IMR-90 (cell line): ENCODE measurements at regions not wholly inside any gene's neighbourhood (a gene's known extent, or its start where the extent isn't known, plus 50 kb on each side); places are given as distances from the start of the nearest gene placed in this dataset.

Experiments
- ATAC-seq: fragments of 200-7000 bp; cut with Tn5 transposase; 2 replicates; pipeline ENCODE4 v1.9.1; 2020; ENCODE audit warnings: low read depth, mild to moderate bottlenecking, moderate library complexity
- BruUV-seq: library from RNA; stranded (reverse); fragments of 400-500 nt; replicated peaks from 2 replicates; lab custom pipeline; 2021; lab: Mats Ljungman, UMichigan
- CTCF ChIA-PET: fragments of 300-600 bp; formaldehyde crosslinking; extraction: SDS; loops from one replicate; lab custom pipeline; 2021; ENCODE audit warnings: antibody characterized with exemption; lab: Yijun Ruan, JAX
- POLR2A ChIA-PET: fragments of 300-600 bp; sonication (Branson Sonifier 250); formaldehyde crosslinking; loops from one replicate; lab custom pipeline; 2022; ENCODE audit warnings: antibody characterized with exemption; ENCODE audit not compliant: unreplicated experiment; lab: Charles Lee
- DNase-seq: peaks from one replicate; pipeline ENCODE4 v3.0.0; 2013
- H2AFZ ChIP-seq: replicated peaks from 2 replicates; pipeline ENCODE3; 2013; ENCODE audit warnings: low read length, mild to moderate bottlenecking; ENCODE audit not compliant: poor library complexity
- H2AK5ac ChIP-seq: 2 replicates; pipeline ENCODE4 v1.6.1; 2013; ENCODE audit warnings: low read depth, low read length, inconsistent platforms
- H2AK9ac ChIP-seq: replicated peaks from 2 replicates; pipeline ENCODE3; 2013; ENCODE audit warnings: mild to moderate bottlenecking, low read depth, low read length, moderate library complexity; ENCODE audit not compliant: poor library complexity
- H2BK120ac ChIP-seq: 2 replicates; pipeline ENCODE4 v1.6.1; 2013; ENCODE audit warnings: low read depth, low read length, inconsistent platforms
- H2BK15ac ChIP-seq: 3 replicates; pipeline ENCODE4 v1.6.1; 2013; ENCODE audit warnings: low read depth, low read length, inconsistent platforms
- H2BK20ac ChIP-seq: 2 replicates; pipeline ENCODE4 v1.6.1; 2013; ENCODE audit warnings: low read depth, mild to moderate bottlenecking, inconsistent platforms, low read length, moderate library complexity
- H2BK5ac ChIP-seq: 2 replicates; pipeline ENCODE4 v1.6.1; 2013; ENCODE audit warnings: mild to moderate bottlenecking, low read depth, low read length, inconsistent platforms; ENCODE audit not compliant: poor library complexity, severe bottlenecking
- H3K14ac ChIP-seq: replicated peaks from 2 replicates; pipeline ENCODE4 v1.6.1; 2013; ENCODE audit warnings: low read depth, low read length, inconsistent platforms
- H3K18ac ChIP-seq: 2 replicates; pipeline ENCODE4 v1.6.1; 2013; ENCODE audit warnings: low read depth, low read length, control low read depth
- H3K23ac ChIP-seq: 2 replicates; pipeline ENCODE4 v1.6.1; 2013; ENCODE audit warnings: low read depth, low read length, inconsistent platforms
- H3K27ac ChIP-seq: 2 replicates; pipeline ENCODE4 v1.5.1; 2013; ENCODE audit warnings: mild to moderate bottlenecking, control low read depth, low read length; ENCODE audit not compliant: insufficient read depth
- H3K27me3 ChIP-seq: 2 replicates; pipeline ENCODE4 v1.6.1; 2013; ENCODE audit warnings: low read length; ENCODE audit not compliant: control insufficient read depth, insufficient read depth
- H3K36me3 ChIP-seq: 2 replicates; pipeline ENCODE4 v1.6.1; 2013; ENCODE audit warnings: low read length, mixed read lengths; ENCODE audit not compliant: control insufficient read depth, insufficient read depth
- H3K4ac ChIP-seq: 2 replicates; pipeline ENCODE4 v1.6.1; 2013; ENCODE audit warnings: low read depth, low read length, inconsistent platforms
- H3K4me1 ChIP-seq: 2 replicates; pipeline ENCODE4 v1.6.1; 2013; ENCODE audit warnings: low read length, mixed read lengths; ENCODE audit not compliant: control insufficient read depth, insufficient read depth
- H3K4me2 ChIP-seq: 2 replicates; pipeline ENCODE4 v1.6.1; 2013; ENCODE audit warnings: low read depth, mild to moderate bottlenecking, control low read depth, low read length, moderate library complexity
- H3K4me3 ChIP-seq: 2 replicates; pipeline ENCODE4 v1.5.1; 2013; ENCODE audit warnings: low read depth, mild to moderate bottlenecking, control low read depth, low read length, moderate library complexity; ENCODE audit not compliant: insufficient read depth
- H3K56ac ChIP-seq: 2 replicates; pipeline ENCODE4 v1.6.1; 2013; ENCODE audit warnings: low read length, inconsistent platforms; ENCODE audit not compliant: insufficient read depth; ENCODE audit errors: extremely low read depth
- H3K79me1 ChIP-seq, 2 experiments: 2 replicates each; pipeline ENCODE4 v1.6.1; 2013; ENCODE audit warnings: low read length in 2 of 2, inconsistent platforms in 1 of 2, low read depth in 1 of 2
- H3K9ac ChIP-seq: 2 replicates; pipeline ENCODE4 v1.6.1; 2013; ENCODE audit warnings: low read depth, low read length, control low read depth
- H3K9me1 ChIP-seq: 2 replicates; pipeline ENCODE4 v1.6.1; 2013; ENCODE audit warnings: low read length, inconsistent platforms; ENCODE audit not compliant: insufficient read depth
- H3K9me3 ChIP-seq: 2 replicates; pipeline ENCODE4 v1.6.1; 2013; ENCODE audit warnings: low read length; ENCODE audit not compliant: control insufficient read depth, insufficient read depth
- H4K20me1 ChIP-seq: 2 replicates; pipeline ENCODE4 v1.6.1; 2013; ENCODE audit warnings: low read length, inconsistent platforms; ENCODE audit not compliant: insufficient read depth
- H4K5ac ChIP-seq: 2 replicates; pipeline ENCODE4 v1.6.1; 2013; ENCODE audit warnings: mild to moderate bottlenecking, low read depth, low read length, control low read depth
- H4K8ac ChIP-seq, 2 experiments: 2 replicates each; pipeline ENCODE4 v1.6.1; 2013; ENCODE audit warnings: low read depth in 2 of 2, low read length in 2 of 2, control low read depth in 1 of 2, inconsistent platforms in 1 of 2
- H4K91ac ChIP-seq: 2 replicates; pipeline ENCODE4 v1.6.1; 2013; ENCODE audit warnings: low read depth, low read length, inconsistent platforms; ENCODE audit not compliant: insufficient read depth
- BHLHE40 ChIP-seq: fragments of 150-350 bp; IDR thresholded peaks from 2 replicates; pipeline ENCODE4 v1.6.1; 2016; ENCODE audit warnings: mild to moderate bottlenecking, low read depth, low read length
- CEBPB ChIP-seq: IDR thresholded peaks from 2 replicates; pipeline ENCODE4 v1.6.1; 2012; ENCODE audit warnings: low read depth, low read length, improper control_type of control experiment
- CHD1 ChIP-seq: IDR thresholded peaks from 2 replicates; pipeline ENCODE4 v1.6.1; 2012; ENCODE audit warnings: low read depth, low read length, improper control_type of control experiment
- MAZ ChIP-seq: IDR thresholded peaks from 2 replicates; pipeline ENCODE4 v1.6.1; 2012; ENCODE audit warnings: low read depth, mild to moderate bottlenecking, low read length, improper control_type of control experiment, moderate library complexity, borderline replicate concordance
- NFE2L2 ChIP-seq: fragments of 150-350 bp; IDR thresholded peaks from 2 replicates; pipeline ENCODE4 v1.6.1; 2016; ENCODE audit warnings: low read depth, mild to moderate bottlenecking, low read length
- POLR2A ChIP-seq: IDR thresholded peaks from 2 replicates; pipeline ENCODE4 v1.6.1; 2012; ENCODE audit warnings: mild to moderate bottlenecking, low read depth, low read length
- RAD21 ChIP-seq: IDR thresholded peaks from 2 replicates; pipeline ENCODE4 v1.6.1; 2012; ENCODE audit warnings: low read length, improper control_type of control experiment
- RCOR1 ChIP-seq: IDR thresholded peaks from 2 replicates; pipeline ENCODE4 v1.6.1; 2012; ENCODE audit warnings: mild to moderate bottlenecking, low read length, improper control_type of control experiment; ENCODE audit not compliant: insufficient replicate concordance
- RFX5 ChIP-seq: IDR thresholded peaks from 2 replicates; pipeline ENCODE4 v1.8.0; 2012; ENCODE audit warnings: low read depth, mild to moderate bottlenecking, low read length, moderate library complexity
- SMC3 ChIP-seq: fragments of 150-350 bp; IDR thresholded peaks from 2 replicates; pipeline ENCODE4 v1.6.1; 2016; ENCODE audit warnings: low read depth, mild to moderate bottlenecking, antibody characterized with exemption, low read length, moderate library complexity
- WGBS, 2 experiments: methylation state at CpG; one replicate each; pipeline versions ENCODE4 v1.1.5 to v1.1.7; 2013; ENCODE audit warnings: missing lambda C conversion rate in 2 of 2; ENCODE audit not compliant: insufficient read length in 1 of 2; ENCODE audit errors: extremely low coverage in 2 of 2; 5-methylcytosine and 5-hydroxymethylcytosine counted together
- dilution Hi-C: fragments of 300-500 bp; cut with HindIII; formaldehyde crosslinking; loops from one replicate; pipeline ENCODE4 v1.14.3; 2018; ENCODE audit warnings: low sequenced_read_pairs; ENCODE audit not compliant: unreplicated experiment
- in situ Hi-C: fragments of 300-500 bp; cut with MboI; formaldehyde crosslinking; loops from 3 replicates; pipeline ENCODE4 v1.14.3; 2019; ENCODE audit warnings: low sequenced_read_pairs, inconsistent platforms, mixed read lengths
- intact Hi-C: fragments of 100-400 bp; cut with micrococcal nuclease; formaldehyde crosslinking; loops from 2 replicates; pipeline ENCODE4 v1.10.0; 2022
- TF ChIP-seq, protein P1 (sequence below): conservative IDR thresholded peaks from 2 replicates; pipeline ENCODE4 v1.5.1; 2012; ENCODE audit warnings: mild to moderate bottlenecking, low read depth, low read length, improper control_type of control experiment
- TF ChIP-seq, protein P2 (sequence below): fragments of 150-350 bp; IDR thresholded peaks from 2 replicates; pipeline ENCODE4 v1.6.1; 2017; ENCODE audit warnings: mild to moderate bottlenecking, antibody characterized with exemption, low read length, low read depth

DNA sequence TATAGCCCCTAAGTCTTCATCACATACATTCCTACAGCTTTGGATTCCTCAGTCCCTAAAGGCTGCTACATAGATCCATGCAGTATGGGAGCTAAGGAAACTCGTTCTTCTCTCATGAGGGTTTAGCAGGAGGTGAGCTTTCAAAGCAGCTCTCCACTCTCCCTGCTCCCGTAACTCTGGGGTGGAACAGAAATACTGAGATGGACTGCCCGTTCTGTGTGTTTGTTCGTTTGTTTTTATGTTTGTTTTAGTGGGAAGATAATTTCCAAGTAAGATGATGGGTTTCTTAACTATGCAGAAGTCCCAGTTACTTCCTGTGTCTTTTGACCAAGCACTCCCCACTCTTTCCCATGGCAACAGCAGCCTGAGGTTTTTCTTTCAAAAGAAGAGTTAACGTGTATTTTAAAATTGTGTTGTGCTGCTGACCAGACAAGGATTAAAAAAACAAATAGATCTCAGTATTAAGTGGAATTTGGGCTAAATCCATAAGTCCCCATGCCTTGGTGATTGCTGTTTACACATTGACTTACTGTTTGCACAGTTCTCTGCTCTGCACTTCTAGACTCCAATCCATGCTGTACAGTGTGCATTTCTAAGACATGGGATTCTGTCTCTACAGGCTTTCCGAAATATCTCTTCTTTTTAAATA lies 156.4 kb upstream of the SH3BP4 start:
- no peak for TF ChIP-seq POLR2A
- no peak for TF ChIP-seq RCOR1
- TF ChIP-seq SMC3, result no peak
- TF ChIP-seq MAZ, result no peak
- TF ChIP-seq RFX5, result no peak
- TF ChIP-seq NFE2L2, result no peak
- TF ChIP-seq, protein P1, sequence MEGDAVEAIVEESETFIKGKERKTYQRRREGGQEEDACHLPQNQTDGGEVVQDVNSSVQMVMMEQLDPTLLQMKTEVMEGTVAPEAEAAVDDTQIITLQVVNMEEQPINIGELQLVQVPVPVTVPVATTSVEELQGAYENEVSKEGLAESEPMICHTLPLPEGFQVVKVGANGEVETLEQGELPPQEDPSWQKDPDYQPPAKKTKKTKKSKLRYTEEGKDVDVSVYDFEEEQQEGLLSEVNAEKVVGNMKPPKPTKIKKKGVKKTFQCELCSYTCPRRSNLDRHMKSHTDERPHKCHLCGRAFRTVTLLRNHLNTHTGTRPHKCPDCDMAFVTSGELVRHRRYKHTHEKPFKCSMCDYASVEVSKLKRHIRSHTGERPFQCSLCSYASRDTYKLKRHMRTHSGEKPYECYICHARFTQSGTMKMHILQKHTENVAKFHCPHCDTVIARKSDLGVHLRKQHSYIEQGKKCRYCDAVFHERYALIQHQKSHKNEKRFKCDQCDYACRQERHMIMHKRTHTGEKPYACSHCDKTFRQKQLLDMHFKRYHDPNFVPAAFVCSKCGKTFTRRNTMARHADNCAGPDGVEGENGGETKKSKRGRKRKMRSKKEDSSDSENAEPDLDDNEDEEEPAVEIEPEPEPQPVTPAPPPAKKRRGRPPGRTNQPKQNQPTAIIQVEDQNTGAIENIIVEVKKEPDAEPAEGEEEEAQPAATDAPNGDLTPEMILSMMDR, result no peak
- TF ChIP-seq CEBPB, result no peak
- no peak for TF ChIP-seq CHD1
- TF ChIP-seq BHLHE40, result no peak
- TF ChIP-seq, protein P2, sequence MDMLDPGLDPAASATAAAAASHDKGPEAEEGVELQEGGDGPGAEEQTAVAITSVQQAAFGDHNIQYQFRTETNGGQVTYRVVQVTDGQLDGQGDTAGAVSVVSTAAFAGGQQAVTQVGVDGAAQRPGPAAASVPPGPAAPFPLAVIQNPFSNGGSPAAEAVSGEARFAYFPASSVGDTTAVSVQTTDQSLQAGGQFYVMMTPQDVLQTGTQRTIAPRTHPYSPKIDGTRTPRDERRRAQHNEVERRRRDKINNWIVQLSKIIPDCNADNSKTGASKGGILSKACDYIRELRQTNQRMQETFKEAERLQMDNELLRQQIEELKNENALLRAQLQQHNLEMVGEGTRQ, result no peak
- no peak for TF ChIP-seq RAD21
- Histone ChIP-seq H2BK120ac (peak overlapping the region; percentile 20; the same call in 1 of the 2 replicates), H3K14ac (peak overlapping the region; percentile 29; the same call in 1 of the 2 replicates), H2AK5ac (peak overlapping the region; percentile 43; the same call in 1 of the 2 replicates), H3K4me1 (peaks cover 6% of the 10 kb centered on the region), H2BK5ac (no peak overlapping the region), H3K27ac (no peak overlapping the region), H3K9me1 (no peaks in the 10 kb centered on the region), H3K23ac (no peak overlapping the region), H2BK20ac (peak overlapping the region; percentile 27; the same call in 1 of the 2 replicates), H2BK15ac (peak overlapping the region; percentile 33; the same call in 1 of the 3 replicates), H3K9ac (no peak overlapping the region; the same call in 1 of the 2 replicates), H4K8ac (peak overlapping the region in 1 of 2 experiments; percentile 66; a peak in 1 of 4 replicates), H3K18ac (no peak overlapping the region), H3K56ac (no peak overlapping the region), H2AFZ (peak overlapping the region; percentile 77), H3K36me3 (no peaks in the 10 kb centered on the region), H3K27me3 (no peaks in the 10 kb centered on the region), H3K4ac (peak overlapping the region; percentile 41), H3K9me3 (no peaks in the 10 kb centered on the region), H3K4me2 (0 out of 2 replicates have a peak overlapping the region, but pooled peaks have one; percentile 23), H4K91ac (no peak overlapping the region; the same call in 1 of the 2 replicates), H3K4me3 (no peak overlapping the region), H4K5ac (no peak overlapping the region), H3K79me1 (no peaks in the 10 kb centered on the region), H2AK9ac (no peak overlapping the region), H4K20me1 (no peaks in the 10 kb centered on the region)
- ATAC-seq (peak; percentile 57), DNase-seq (peak; percentile 26)
- CTCF ChIA-PET, result interaction anchor here (0.7 kb wide), 1 partner anchor 1277 kb away, joined by 3 read pairs; no protein-coding TSS in a partner anchor
- POLR2A ChIA-PET, result no interaction called here
- intact Hi-C loops (loop anchor here (2.0 kb wide), 1 partner anchor 21 kb away; no protein-coding TSS in a partner anchor), in situ Hi-C loops (no loop called here), dilution Hi-C loops (no loop called here)
- no CpG with 5 or more reads among the region's 6 CpGs for WGBS, 2 experiments
- BruUV-seq, result no TSS peak
